ACC112 (cell line): ENCODE measurements at regions not wholly inside any gene's neighbourhood (a gene's known extent, or its start where the extent isn't known, plus 50 kb on each side); places are given as distances from the start of the nearest gene placed in this dataset.
A peak's percentile ranks its signal among the peaks of the same experiment; 100 is the strongest.
"Not testable (repeated sequence)": the region's sequence is repeated elsewhere in the genome, so short reads cannot be mapped to it uniquely, and the experiment has no call there.

Experiments
- H2AFZ ChIP-seq: fragments of 200-600 bp; sonication (generic); one replicate; pipeline ENCODE4 v1.6.0; 2017; ENCODE audit warnings: antibody characterized with exemption, low read length; ENCODE audit not compliant: unreplicated experiment
- H3K27ac ChIP-seq: fragments of 200-600 bp; sonication (generic); 2 replicates; pipeline ENCODE4 v1.5.1; 2014; ENCODE audit warnings: low read depth, mild to moderate bottlenecking, antibody characterized with exemption, low read length, moderate library complexity
- H3K27me3 ChIP-seq: fragments of 200-600 bp; sonication (generic); 2 replicates; pipeline ENCODE4 v1.6.1; 2014; ENCODE audit warnings: mild to moderate bottlenecking, antibody characterized with exemption, low read length, moderate library complexity, mixed read lengths; ENCODE audit not compliant: insufficient read depth
- H3K36me3 ChIP-seq: fragments of 200-600 bp; sonication (generic); 2 replicates; pipeline ENCODE4 v1.6.1; 2016; ENCODE audit warnings: mild to moderate bottlenecking, antibody characterized with exemption, low read length, moderate library complexity, mixed read lengths; ENCODE audit not compliant: insufficient read depth
- H3K4me1 ChIP-seq: fragments of 200-600 bp; sonication (generic); one replicate; pipeline ENCODE4 v1.6.1; 2016; ENCODE audit warnings: low read length, mixed read lengths; ENCODE audit not compliant: insufficient read depth, unreplicated experiment, control insufficient read depth
- H3K4me3 ChIP-seq: fragments of 200-600 bp; sonication (generic); 2 replicates; pipeline ENCODE4 v1.5.1; 2014; ENCODE audit warnings: mild to moderate bottlenecking, low read depth, low read length
- H3K79me2 ChIP-seq: fragments of 200-600 bp; sonication (generic); one replicate; pipeline ENCODE4 v1.6.0; 2016; ENCODE audit warnings: low read length; ENCODE audit not compliant: control insufficient read depth, unreplicated experiment, insufficient read depth

DNA sequence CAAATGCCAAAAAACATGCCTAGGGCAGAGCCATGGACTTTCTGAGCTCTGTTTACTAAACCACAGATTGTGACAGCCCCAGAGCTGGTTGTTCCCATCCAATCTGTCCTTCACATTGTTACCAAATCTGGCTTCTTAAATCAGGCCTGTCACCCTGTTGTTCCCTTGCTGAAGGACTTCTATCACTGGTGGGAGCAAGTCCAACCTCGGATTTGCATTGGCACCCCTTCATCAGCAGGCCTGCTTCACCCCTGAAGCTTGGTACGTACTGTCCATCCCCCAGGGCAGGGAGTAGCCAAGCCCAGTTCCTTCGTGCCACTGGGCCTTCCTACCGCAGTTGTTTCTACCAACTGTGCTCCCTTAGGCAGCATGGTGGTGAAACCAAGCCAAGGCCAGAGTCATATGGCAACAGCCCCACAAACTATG lies 357.3 kb upstream of the JARID2 start:
- Histone ChIP-seq H3K4me3 (no peak overlapping the region), H3K4me1 (no peaks in the 10 kb centered on the region), H2AFZ (no peak overlapping the region), H3K36me3 (no peaks in the 10 kb centered on the region), H3K79me2 (no peaks in the 10 kb centered on the region), H3K27me3 (no peaks in the 10 kb centered on the region), H3K27ac (no peak overlapping the region)

DNA sequence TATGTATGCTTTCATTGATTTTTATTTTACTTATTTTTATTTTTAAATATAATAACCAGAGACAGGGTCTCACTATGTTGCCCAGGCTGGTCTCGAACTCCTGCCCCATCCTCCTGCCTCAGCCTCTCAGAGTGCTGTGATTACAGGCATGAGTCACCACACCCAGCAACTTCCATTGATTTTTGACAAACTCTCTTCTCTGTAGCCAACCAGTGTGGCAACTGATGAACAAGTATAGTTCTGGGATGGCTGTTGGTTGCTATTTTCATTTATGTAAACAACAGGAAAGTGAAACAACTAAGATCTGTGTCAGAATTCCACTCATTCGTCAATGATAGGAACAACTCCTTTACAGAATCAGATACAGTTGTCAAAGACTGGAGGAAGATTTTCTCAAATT lies 356.7 kb upstream of the JARID2 start:
- Histone ChIP-seq H2AFZ (peak overlapping the region; percentile 14), H3K4me3 (no peak overlapping the region), H3K4me1 (no peaks in the 10 kb centered on the region), H3K27ac (no peak overlapping the region), H3K27me3 (no peaks in the 10 kb centered on the region), H3K79me2 (no peaks in the 10 kb centered on the region), H3K36me3 (no peaks in the 10 kb centered on the region)

DNA sequence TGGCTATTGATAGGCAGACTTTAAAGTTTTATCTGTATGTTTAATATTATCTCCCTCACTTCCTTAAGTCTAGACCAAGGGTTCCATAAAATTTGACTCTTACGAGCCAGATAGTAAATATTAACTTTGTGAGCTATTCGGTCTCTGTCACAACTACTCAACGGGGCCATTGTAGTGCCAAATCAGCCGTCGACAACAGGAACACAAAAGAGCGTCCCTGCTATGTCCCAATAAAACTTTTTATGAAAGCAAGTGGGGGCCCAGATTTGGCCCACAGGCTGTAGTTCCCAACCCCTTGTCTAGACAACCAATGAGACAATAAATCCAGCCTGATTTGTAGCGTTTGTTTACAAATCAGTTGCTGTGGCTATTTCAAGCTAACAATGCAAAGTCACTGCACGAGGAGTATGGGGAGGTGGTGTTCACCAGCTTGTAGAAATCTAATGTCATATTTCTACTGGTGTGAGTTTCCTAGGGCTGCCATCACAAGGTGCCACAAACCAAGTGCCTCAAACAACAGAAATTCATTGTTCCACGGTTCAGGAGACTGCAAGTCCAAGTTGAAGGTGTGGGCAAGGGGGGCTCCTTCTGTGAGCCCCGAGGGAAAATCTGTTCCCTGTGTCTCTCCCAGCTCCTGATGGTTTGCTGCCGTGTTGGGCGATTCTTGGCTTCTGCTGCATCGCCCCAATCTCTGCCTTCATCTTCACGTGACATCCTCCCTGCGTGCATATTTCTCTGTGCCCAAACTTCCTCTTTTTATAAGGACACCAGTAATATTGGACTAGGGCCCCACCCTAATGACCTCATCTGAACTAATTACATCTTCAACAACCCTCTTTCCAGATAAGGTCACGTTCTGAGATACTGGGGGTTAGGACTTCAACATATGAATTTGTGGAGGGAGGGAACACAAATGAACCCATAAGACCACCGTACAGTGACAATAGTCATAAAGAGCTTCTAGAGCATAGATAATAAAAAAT lies 356.0 kb upstream of the JARID2 start:
- Histone ChIP-seq H3K4me1 (no peaks in the 10 kb centered on the region), H2AFZ (peak overlapping the region; percentile 14), H3K27me3 (no peaks in the 10 kb centered on the region), H3K36me3 (no peaks in the 10 kb centered on the region), H3K4me3 (no peak overlapping the region), H3K27ac (no peak overlapping the region), H3K79me2 (no peaks in the 10 kb centered on the region)

DNA sequence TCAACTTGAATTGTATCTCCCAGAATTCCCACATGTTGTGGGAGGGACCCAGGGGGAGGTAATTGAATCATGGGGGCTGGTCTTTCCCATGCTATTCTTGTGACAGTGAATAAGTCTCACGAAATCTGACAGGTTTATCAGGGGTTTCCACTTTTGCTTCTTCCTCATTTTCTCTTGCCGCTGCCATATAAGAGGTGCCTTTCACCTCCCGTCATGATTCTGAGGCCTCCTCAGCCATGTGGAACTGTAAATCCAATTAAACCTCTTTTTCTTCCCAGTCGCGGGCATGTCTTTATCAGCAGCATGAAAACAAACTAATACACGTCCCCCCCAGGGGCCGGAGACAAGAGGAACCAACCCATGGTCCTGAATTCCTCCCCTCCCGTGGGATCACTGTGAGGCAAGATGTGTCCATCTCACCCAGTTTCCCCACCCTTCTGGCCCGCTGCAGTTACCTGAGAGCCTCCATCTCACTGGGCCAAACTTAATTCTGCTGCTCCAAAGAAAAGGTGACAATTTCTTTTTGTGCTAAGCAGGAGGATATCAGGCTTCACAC lies 354.0 kb upstream of the JARID2 start:
- H3K27me3 ChIP-seq, H3K27ac ChIP-seq, H2AFZ ChIP-seq: not testable (repeated sequence)

DNA sequence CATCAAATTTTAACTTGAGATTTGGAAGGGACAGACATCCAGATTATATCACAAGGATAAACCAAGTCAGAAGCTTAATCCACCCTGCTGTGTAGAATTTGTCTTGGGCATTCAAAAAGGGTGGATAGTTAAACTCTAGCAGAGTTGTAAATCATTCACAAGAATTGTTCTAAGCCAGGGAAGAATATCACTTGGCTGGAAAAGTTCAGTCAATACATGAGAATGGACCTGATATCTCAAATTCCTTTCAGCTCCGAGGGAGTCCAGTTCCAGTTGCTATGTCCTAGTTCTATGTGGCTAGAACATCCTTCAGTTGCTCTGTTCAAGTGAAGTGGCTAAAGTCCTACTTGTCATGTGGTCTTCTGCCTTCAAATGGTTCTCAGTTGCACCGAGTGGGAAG lies 351.8 kb upstream of the JARID2 start:
- no peak overlapping the region for H3K4me3 ChIP-seq
- no peaks in the 10 kb centered on the region for H3K79me2 ChIP-seq
- no peaks in the 10 kb centered on the region for H3K36me3 ChIP-seq
- H2AFZ ChIP-seq, result no peak overlapping the region
- no peaks in the 10 kb centered on the region for H3K27me3 ChIP-seq
- H3K4me1 ChIP-seq, result no peaks in the 10 kb centered on the region
- H3K27ac ChIP-seq, result no peak overlapping the region

More for the DNA sequence above, 354.0 kb upstream of the JARID2 start:
- not testable (repeated sequence) for H3K79me2 ChIP-seq, H3K4me1 ChIP-seq, H3K4me3 ChIP-seq, H3K36me3 ChIP-seq

DNA sequence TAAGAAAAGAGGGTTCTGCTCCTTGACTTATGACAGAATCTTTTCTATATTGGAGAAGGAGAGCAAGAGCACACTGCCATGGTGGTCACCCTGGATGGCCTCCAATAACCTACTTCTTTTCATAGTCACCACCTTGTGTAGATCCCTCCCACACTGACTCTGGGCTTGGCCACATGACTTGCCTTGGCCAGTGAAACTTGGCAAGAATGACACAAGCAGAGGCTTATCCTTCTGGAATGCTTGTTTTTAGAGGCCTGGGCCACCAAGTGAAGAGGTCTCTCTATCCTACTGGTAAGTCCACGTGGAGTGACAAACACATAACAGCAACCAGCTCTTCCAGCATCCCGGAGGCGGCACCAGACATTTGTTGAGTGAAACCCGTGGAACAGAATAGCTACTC lies 349.4 kb upstream of the JARID2 start:
- Histone ChIP-seq H3K4me3 (no peak overlapping the region), H3K79me2 (no peaks in the 10 kb centered on the region), H3K36me3 (no peaks in the 10 kb centered on the region), H3K27me3 (no peaks in the 10 kb centered on the region), H3K4me1 (no peaks in the 10 kb centered on the region), H3K27ac (no peak overlapping the region), H2AFZ (no peak overlapping the region)

DNA sequence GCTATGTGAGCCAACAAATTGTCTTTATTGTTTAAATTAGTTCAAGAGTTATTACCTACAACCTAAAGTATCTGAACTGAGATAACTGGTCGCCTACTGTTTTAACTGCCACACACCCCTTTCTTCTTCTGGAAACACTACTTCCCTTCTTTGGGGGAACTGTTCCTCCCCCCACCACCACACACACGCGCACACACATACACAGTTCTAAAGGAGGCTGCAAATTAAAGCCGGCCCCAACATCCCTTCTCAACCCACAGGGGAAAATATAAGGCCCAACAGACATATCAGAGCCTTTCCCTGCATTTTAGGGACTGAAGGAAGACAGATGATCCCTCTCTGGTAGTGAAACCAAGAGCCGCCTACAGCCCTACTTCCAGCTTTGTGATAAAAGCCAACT lies 348.0 kb upstream of the JARID2 start:
- H2AFZ ChIP-seq, result no peak overlapping the region
- H3K27me3 ChIP-seq, result no peaks in the 10 kb centered on the region
- no peaks in the 10 kb centered on the region for H3K4me1 ChIP-seq
- no peaks in the 10 kb centered on the region for H3K79me2 ChIP-seq
- H3K36me3 ChIP-seq, result no peaks in the 10 kb centered on the region
- H3K4me3 ChIP-seq, result no peak overlapping the region
- no peak overlapping the region for H3K27ac ChIP-seq

DNA sequence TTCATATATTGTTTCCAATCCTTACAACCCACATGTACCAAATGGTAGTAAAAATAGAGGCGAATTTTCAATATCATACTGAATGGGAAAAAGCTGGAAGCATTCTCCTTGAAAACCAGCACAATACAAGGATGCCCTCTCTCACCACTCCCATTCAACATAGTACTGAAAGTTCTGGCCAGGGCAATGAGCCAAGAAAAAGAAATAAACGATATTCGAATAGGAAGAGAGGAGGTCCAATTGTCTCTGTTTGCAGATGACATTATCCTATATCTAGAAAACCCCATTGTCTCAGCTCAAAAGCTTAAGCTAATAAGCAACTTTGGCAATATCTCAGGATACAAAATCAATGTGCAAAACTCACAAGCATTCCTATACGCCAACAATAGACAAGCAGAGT lies 346.4 kb upstream of the JARID2 start:
- H3K79me2 ChIP-seq, H3K4me3 ChIP-seq, H3K27ac ChIP-seq, H3K36me3 ChIP-seq, H3K27me3 ChIP-seq, H2AFZ ChIP-seq, H3K4me1 ChIP-seq: not testable (repeated sequence)

DNA sequence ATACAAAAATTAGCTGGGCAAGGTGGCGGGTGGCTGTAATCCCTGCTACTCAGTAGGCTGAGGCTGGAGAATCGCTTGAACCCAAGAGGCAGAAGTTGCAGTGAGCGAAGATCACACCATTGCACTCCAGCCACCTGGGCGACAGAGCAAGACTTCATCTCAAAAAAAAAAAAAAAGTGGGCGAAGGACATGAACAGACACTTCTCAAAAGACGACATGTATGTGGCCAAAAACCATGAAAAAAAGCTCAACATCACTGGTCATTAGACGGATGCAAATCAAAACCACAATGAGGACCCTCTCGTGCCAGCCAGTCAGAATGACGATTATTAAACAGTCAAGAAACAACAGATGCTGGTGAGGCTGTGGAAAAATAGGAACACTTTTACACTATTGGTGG lies 344.9 kb upstream of the JARID2 start:
- H3K79me2 ChIP-seq, result no peaks in the 10 kb centered on the region
- no peaks in the 10 kb centered on the region for H3K4me1 ChIP-seq
- no peak overlapping the region for H2AFZ ChIP-seq
- no peaks in the 10 kb centered on the region for H3K36me3 ChIP-seq
- H3K4me3 ChIP-seq, result no peak overlapping the region
- no peaks in the 10 kb centered on the region for H3K27me3 ChIP-seq
- H3K27ac ChIP-seq, result no peak overlapping the region

DNA sequence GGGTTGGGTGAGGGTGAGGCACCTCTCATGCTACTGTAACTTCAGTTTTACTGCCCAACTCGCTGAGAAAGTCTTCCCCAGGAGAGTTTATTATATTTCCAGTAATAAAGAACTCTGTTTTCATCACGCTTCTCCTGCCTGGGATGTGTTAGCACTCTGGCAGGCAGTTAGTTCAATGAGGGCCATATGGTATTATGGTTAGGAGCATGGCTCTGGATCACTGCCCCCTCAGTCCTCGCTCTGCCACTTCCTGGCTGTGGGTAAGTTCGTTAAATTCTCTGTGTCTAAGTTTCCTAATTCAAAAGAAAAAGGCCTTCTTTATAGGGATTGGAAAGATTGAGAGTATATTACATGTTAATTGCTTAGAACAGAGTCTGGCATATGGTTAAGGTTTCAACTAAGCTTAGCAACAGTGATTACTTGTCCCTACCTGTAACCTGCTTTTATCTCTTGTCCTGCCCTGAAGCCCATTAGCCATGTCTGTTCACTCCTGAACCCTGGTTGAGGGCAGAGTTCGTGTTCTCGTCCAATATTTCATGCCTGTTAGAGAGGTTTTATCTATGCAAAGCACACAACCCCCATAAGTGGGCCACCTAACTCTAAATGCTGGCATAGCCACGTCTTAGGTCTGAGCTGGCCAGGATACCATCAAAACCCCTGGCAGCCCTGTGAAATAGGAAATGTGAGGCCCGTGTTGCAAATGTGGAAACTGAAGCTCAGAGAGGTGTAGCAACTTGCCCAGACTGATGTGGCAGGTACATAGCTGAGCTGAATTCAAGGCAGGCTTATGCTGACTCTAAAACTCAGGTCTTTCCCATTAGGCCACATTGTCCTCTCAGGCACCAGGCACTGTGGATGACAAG lies 342.5 kb upstream of the JARID2 start:
- Histone ChIP-seq H3K27me3 (no peaks in the 10 kb centered on the region), H3K4me3 (no peak overlapping the region), H3K36me3 (no peaks in the 10 kb centered on the region), H3K4me1 (no peaks in the 10 kb centered on the region), H3K79me2 (no peaks in the 10 kb centered on the region), H2AFZ (no peak overlapping the region), H3K27ac (no peak overlapping the region)
